Calu3 (cell line): ENCODE measurements at regions not wholly inside any gene's neighbourhood (a gene's known extent, or its start where the extent isn't known, plus 50 kb on each side); places are given as distances from the start of the nearest gene placed in this dataset.

Source experiments
- BruUV-seq: library from RNA; stranded (reverse); fragments of 400-500 nt; replicated peaks from 2 replicates; lab custom pipeline; 2021; lab: Mats Ljungman, UMichigan
- CTCF ChIA-PET: fragments of 300-600 bp; sonication (Branson Sonifier 250); formaldehyde crosslinking; loops from one replicate; lab custom pipeline; 2022; ENCODE audit warnings: antibody characterized with exemption; lab: Charles Lee
- DNase-seq: peaks from one replicate; pipeline ENCODE4 v3.0.0; 2022
- H3K27ac Mint-ChIP-seq: one replicate; pipeline ENCODE4 v1.8.0; 2022; ENCODE audit warnings: mixed read lengths; ENCODE audit not compliant: unreplicated experiment
- H3K27me3 Mint-ChIP-seq: one replicate; pipeline ENCODE4 v1.8.0; 2022; ENCODE audit warnings: mixed read lengths; ENCODE audit not compliant: unreplicated experiment
- H3K36me3 Mint-ChIP-seq: one replicate; pipeline ENCODE4 v1.8.0; 2022; ENCODE audit warnings: mild to moderate bottlenecking, moderate library complexity, mixed read lengths; ENCODE audit not compliant: insufficient read depth, unreplicated experiment
- H3K4me1 Mint-ChIP-seq: one replicate; pipeline ENCODE4 v1.8.0; 2022; ENCODE audit warnings: mild to moderate bottlenecking, low read depth, mixed read lengths; ENCODE audit not compliant: unreplicated experiment
- H3K4me3 Mint-ChIP-seq: one replicate; pipeline ENCODE4 v1.8.0; 2022; ENCODE audit warnings: mild to moderate bottlenecking, low read depth, moderate library complexity, mixed read lengths; ENCODE audit not compliant: unreplicated experiment
- H3K9me3 Mint-ChIP-seq: one replicate; pipeline ENCODE4 v1.8.0; 2022; ENCODE audit warnings: low read depth, mixed read lengths; ENCODE audit not compliant: unreplicated experiment
- intact Hi-C: fragments of 100-400 bp; cut with micrococcal nuclease; formaldehyde crosslinking; loops from one replicate; pipeline ENCODE4 v1.10.0; 2022; ENCODE audit not compliant: unreplicated experiment
- TF ChIP-seq, protein P1 (sequence below): fragments of 200-600 bp; IDR thresholded peaks from one replicate; pipeline ENCODE4 v1.8.0; 2022; ENCODE audit warnings: antibody characterized with exemption; ENCODE audit not compliant: unreplicated experiment

- peaks cover 73% of the 10 kb centered on the region for H3K4me1 Mint-ChIP-seq
- H3K36me3 Mint-ChIP-seq, result peaks cover 21% of the 10 kb centered on the region
- BruUV-seq, result no TSS peak
- H3K4me3 Mint-ChIP-seq, result no peak overlapping the region
- H3K27ac Mint-ChIP-seq, result no peak overlapping the region
- no peaks in the 10 kb centered on the region for H3K27me3 Mint-ChIP-seq
- CTCF ChIA-PET, result interaction anchor here (1.4 kb wide), 1 partner anchor 44 kb away, joined by 3 read pairs; no protein-coding TSS in a partner anchor
- DNase-seq, result no peak
- TF ChIP-seq, protein P1, sequence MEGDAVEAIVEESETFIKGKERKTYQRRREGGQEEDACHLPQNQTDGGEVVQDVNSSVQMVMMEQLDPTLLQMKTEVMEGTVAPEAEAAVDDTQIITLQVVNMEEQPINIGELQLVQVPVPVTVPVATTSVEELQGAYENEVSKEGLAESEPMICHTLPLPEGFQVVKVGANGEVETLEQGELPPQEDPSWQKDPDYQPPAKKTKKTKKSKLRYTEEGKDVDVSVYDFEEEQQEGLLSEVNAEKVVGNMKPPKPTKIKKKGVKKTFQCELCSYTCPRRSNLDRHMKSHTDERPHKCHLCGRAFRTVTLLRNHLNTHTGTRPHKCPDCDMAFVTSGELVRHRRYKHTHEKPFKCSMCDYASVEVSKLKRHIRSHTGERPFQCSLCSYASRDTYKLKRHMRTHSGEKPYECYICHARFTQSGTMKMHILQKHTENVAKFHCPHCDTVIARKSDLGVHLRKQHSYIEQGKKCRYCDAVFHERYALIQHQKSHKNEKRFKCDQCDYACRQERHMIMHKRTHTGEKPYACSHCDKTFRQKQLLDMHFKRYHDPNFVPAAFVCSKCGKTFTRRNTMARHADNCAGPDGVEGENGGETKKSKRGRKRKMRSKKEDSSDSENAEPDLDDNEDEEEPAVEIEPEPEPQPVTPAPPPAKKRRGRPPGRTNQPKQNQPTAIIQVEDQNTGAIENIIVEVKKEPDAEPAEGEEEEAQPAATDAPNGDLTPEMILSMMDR, result no peak
- intact Hi-C loops, result loop anchor here (5.0 kb wide), 1 partner anchor 53 kb away; no protein-coding TSS in a partner anchor
- peaks cover 2% of the 10 kb centered on the region for H3K9me3 Mint-ChIP-seq
Measured at GRCh38 chr6:44054721-44055559, 72.3 kb downstream of the MRPL14 start.

DNA sequence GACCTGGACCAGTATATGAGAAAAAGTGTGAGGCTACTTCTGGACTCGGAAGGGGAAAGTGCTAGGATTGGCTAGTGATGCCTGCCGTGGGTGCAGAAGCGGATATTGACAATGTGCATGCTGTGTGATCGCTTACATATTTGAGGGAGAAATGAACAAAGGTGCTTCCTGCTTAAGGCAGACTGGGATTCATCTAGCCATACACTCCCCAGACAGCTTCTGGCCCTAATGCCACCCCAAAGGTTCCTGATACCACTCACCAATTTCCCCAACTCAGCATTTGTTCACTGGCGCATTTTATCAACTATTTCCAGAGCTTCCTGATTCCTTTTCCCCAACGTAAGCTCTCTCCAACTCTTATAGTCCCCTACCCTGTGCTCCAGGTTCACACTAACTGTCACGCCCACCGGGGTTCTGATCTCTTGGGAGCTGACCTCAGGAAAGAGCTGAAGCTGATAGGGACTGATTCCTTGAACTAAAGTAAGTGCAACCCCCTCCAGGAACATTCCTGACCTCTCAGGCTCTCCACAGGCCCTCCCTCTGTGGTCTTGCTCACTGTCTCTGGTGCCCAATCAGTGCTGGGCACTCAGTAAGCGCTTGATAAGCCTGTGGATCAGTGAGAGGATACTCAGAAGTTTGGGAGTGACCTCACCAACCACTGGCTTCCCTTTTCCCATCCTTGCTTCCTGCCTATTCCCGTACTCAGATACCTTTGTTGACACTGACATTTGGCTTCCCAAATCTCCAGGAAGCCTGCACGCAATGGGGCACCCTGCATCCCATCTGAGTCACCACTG lies 73.3 kb downstream of the MRPL14 start:
- Mint-ChIP-seq H3K36me3 (peaks cover 18% of the 10 kb centered on the region), H3K4me1 (peaks cover 73% of the 10 kb centered on the region), H3K4me3 (no peak overlapping the region), H3K27ac (no peak overlapping the region), H3K9me3 (no peaks in the 10 kb centered on the region), H3K27me3 (no peaks in the 10 kb centered on the region)
- TF ChIP-seq, protein P1, result no peak
- CTCF ChIA-PET, result no interaction called here
- intact Hi-C loops, result no loop called here
- BruUV-seq, result no TSS peak
- DNase-seq, result no peak

- CTCF ChIA-PET, result interaction anchor here (0.6 to 2.0 kb wide), 5 partner anchors 10 to 376 kb away, joined by 3 to 8 read pairs (median 6); no protein-coding TSS in a partner anchor
- Mint-ChIP-seq H3K4me1 (peaks cover 69% of the 10 kb centered on the region), H3K4me3 (no peak overlapping the region), H3K27me3 (no peaks in the 10 kb centered on the region), H3K36me3 (peaks cover 11% of the 10 kb centered on the region), H3K9me3 (no peaks in the 10 kb centered on the region), H3K27ac (no peak overlapping the region)
- DNase-seq, result no peak
- no TSS peak for BruUV-seq
- intact Hi-C loops, result no loop called here
- TF ChIP-seq, protein P1, result no peak
Measured at GRCh38 chr6:44053106-44053756, 74.0 kb downstream of the MRPL14 start.

DNA sequence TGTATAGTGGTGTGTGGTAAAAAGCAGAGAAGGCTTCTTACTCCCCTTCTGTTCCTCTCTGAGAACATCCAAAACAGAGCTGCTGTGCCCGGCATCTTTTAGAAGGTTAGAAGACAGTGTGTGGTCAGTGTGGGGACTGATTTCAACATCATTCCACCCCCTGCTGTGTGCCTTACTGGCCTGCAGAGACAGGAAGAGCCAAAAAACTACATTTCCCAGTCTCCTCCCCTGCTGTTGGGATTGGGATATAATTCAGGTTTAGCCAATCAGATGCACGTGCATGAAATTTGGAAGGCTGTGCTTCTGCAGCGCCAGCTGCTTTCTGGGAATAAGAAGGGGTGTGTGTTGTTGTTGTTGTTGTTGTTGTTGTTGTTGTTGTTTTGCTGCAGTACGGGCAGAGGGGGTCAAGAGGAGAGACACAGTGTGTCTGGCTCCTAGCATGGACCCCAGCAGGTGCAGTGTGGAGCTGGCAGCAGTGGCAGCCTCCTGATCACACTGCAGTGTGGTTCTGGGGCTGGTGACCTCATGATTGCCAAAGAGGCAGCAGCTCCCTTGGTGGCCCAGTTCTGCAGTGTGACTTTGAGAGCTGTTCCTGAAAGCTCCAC lies 74.7 kb downstream of the MRPL14 start:
- H3K4me1 Mint-ChIP-seq, result peaks cover 62% of the 10 kb centered on the region
- no peak overlapping the region for H3K27ac Mint-ChIP-seq
- no peak overlapping the region for H3K4me3 Mint-ChIP-seq
- no peaks in the 10 kb centered on the region for H3K27me3 Mint-ChIP-seq
- intact Hi-C loops, result no loop called here
- DNase-seq, result no peak
- no TSS peak for BruUV-seq
- TF ChIP-seq, protein P1, result no peak
- no peaks in the 10 kb centered on the region for H3K9me3 Mint-ChIP-seq
- CTCF ChIA-PET, result interaction anchor here (0.6 to 2.0 kb wide), 5 partner anchors 9 to 375 kb away, joined by 3 to 8 read pairs (median 6); no protein-coding TSS in a partner anchor
- H3K36me3 Mint-ChIP-seq, result peaks cover 4% of the 10 kb centered on the region
